Aorta (tissue), 5 donors: ENCODE measurements at regions not wholly inside any gene's neighbourhood (a gene's known extent, or its start where the extent isn't known, plus 50 kb on each side); places are given as distances from the start of the nearest gene placed in this dataset.

Experiments
- ATAC-seq: fragments of 200-7000 bp; cut with Tn5 transposase; one replicate; pipeline ENCODE4 v1.9.1; 2022; ENCODE audit warnings: moderate library complexity; ENCODE audit not compliant: low FRiP score
- DNase-seq, 2 donors: peaks; one replicate each; pipeline ENCODE4 v3.0.0-alpha.2; 2020
- H3K27ac ChIP-seq, 2 donors: one replicate each; pipeline ENCODE4 v1.5.1; 2013; ENCODE audit warnings: low read length in 2 of 2, mild to moderate bottlenecking in 2 of 2, moderate library complexity in 2 of 2, control low read depth in 1 of 2, inconsistent platforms in 1 of 2, low read depth in 1 of 2
- H3K27me3 ChIP-seq, 2 donors: one replicate each; pipeline ENCODE4 v1.6.1; 2013; ENCODE audit warnings: control low read depth in 1 of 2, low read length in 1 of 2, mild to moderate bottlenecking in 1 of 2, moderate library complexity in 1 of 2; ENCODE audit not compliant: insufficient read depth in 2 of 2, control insufficient read depth in 1 of 2
- H3K36me3 ChIP-seq, 2 donors: one replicate each; pipeline ENCODE4 v1.6.1; 2013; ENCODE audit warnings: control low read depth in 1 of 2, low read length in 1 of 2, mild to moderate bottlenecking in 1 of 2; ENCODE audit not compliant: insufficient read depth in 2 of 2, control insufficient read depth in 1 of 2
- H3K4me1 ChIP-seq, 2 donors: one replicate each; pipeline ENCODE4 v1.6.1; 2013; ENCODE audit warnings: low read length in 2 of 2, control low read depth in 1 of 2, mild to moderate bottlenecking in 1 of 2, moderate library complexity in 1 of 2; ENCODE audit not compliant: insufficient read depth in 2 of 2, control insufficient read depth in 1 of 2
- H3K4me3 ChIP-seq, 2 donors: one replicate each; pipeline ENCODE4 v1.5.1; 2013; ENCODE audit warnings: low read length in 2 of 2, control low read depth in 1 of 2, mild to moderate bottlenecking in 1 of 2
- H3K9me3 ChIP-seq: one replicate; pipeline ENCODE4 v1.6.1; 2013; ENCODE audit warnings: mild to moderate bottlenecking, low read length; ENCODE audit not compliant: control insufficient read depth
- WGBS, 2 donors: extraction: QIAGEN DNeasy Blood & Tissue Kit; methylation state at CpG; one replicate each; pipeline ENCODE4 v1.1.7; 2013; 5-methylcytosine and 5-hydroxymethylcytosine counted together
- intact Hi-C, 2 donors: fragments of 100-400 bp; cut with DNase I; formaldehyde crosslinking; loops; one replicate each; pipeline versions ENCODE4 v1.14.2 to v1.15.0; 2022
- donor health status: healthy with polysubstance abuse.
- donor health status: Bipolar disorder and iron deficiency.
- donor health status: DM: no; HTN: no; CAD: no.
- donor health status: DM: no; HTN: no; CAD: no.
- donor health status: DM: yes; HTN: yes; CAD: no.

GRCh38 chr9:28053096-28053777 lies 480.0 kb upstream of the C9orf72 start:
- no peaks in the 10 kb centered on the region for H3K27me3 ChIP-seq
- no peaks in the 10 kb centered on the region for H3K36me3 ChIP-seq
- no peaks in the 10 kb centered on the region for H3K9me3 ChIP-seq
- DNase-seq (no peak), ATAC-seq (no peak)
- WGBS, 2 donors: 53 to 56% methylated on average over 7 of the region's 7 CpGs
- intact Hi-C loops: no loop called here
- no peak overlapping the region for H3K27ac ChIP-seq
- no peak overlapping the region for H3K4me3 ChIP-seq
- no peaks in the 10 kb centered on the region for H3K4me1 ChIP-seq

- intact Hi-C loops: no loop called here
- H3K4me3 ChIP-seq: no peak overlapping the region
- H3K36me3 ChIP-seq: no peaks in the 10 kb centered on the region
- H3K4me1 ChIP-seq: no peaks in the 10 kb centered on the region
- ATAC-seq (no peak), DNase-seq (no peak)
- no peak overlapping the region for H3K27ac ChIP-seq
- 70 to 73% methylated on average over 10 of the region's 10 CpGs for WGBS, 2 donors
- H3K9me3 ChIP-seq: no peaks in the 10 kb centered on the region
- H3K27me3 ChIP-seq: no peaks in the 10 kb centered on the region
These were observed 482.7 kb upstream of the C9orf72 start for GRCh38 chr9:28056006-28056405.

GRCh38 chr9:28056466-28056865 lies 483.2 kb upstream of the C9orf72 start:
- H3K9me3 ChIP-seq: no peaks in the 10 kb centered on the region

GRCh38 chr9:28059192-28059591 lies 485.9 kb upstream of the C9orf72 start:
- DNase-seq (no peak), ATAC-seq (no peak)
- Histone ChIP-seq H3K4me1 (no peaks in the 10 kb centered on the region), H3K36me3 (no peaks in the 10 kb centered on the region), H3K27me3 (no peaks in the 10 kb centered on the region), H3K4me3 (no peak overlapping the region), H3K27ac (no peak overlapping the region), H3K9me3 (no peaks in the 10 kb centered on the region)
- 90 to 93% methylated on average over 8 of the region's 8 CpGs for WGBS, 2 donors
- intact Hi-C loops: no loop called here

More at GRCh38 chr9:28056466-28056865, 483.2 kb upstream of the C9orf72 start:
- 77 to 82% methylated on average over 1 of the region's 1 CpG for WGBS, 2 donors
- no peaks in the 10 kb centered on the region for H3K27me3 ChIP-seq
- DNase-seq: no peak
- no peak for ATAC-seq
- no peak overlapping the region for H3K4me3 ChIP-seq
- intact Hi-C loops: no loop called here
- H3K36me3 ChIP-seq: no peaks in the 10 kb centered on the region
- no peaks in the 10 kb centered on the region for H3K4me1 ChIP-seq
- no peak overlapping the region for H3K27ac ChIP-seq

- Histone ChIP-seq H3K27me3 (no peaks in the 10 kb centered on the region), H3K4me3 (no peak overlapping the region), H3K4me1 (no peaks in the 10 kb centered on the region), H3K27ac (no peak overlapping the region), H3K9me3 (no peaks in the 10 kb centered on the region), H3K36me3 (no peaks in the 10 kb centered on the region)
- WGBS, 2 donors: 49 to 59% methylated on average over 9 of the region's 9 CpGs
- DNase-seq (no peak), ATAC-seq (no peak)
- intact Hi-C loops: no loop called here
These were observed 491.0 kb upstream of the C9orf72 start for GRCh38 chr9:28064241-28064815.

GRCh38 chr9:28073270-28073669 lies 500.0 kb upstream of the C9orf72 start:
- Histone ChIP-seq H3K4me1 (no peaks in the 10 kb centered on the region), H3K27ac (no peak overlapping the region), H3K4me3 (no peak overlapping the region), H3K36me3 (no peaks in the 10 kb centered on the region), H3K9me3 (no peaks in the 10 kb centered on the region), H3K27me3 (no peaks in the 10 kb centered on the region)
- ATAC-seq: no peak
- 18 to 21% methylated on average over 1 of the region's 1 CpG for WGBS, 2 donors
- no peak for DNase-seq
- intact Hi-C loops: loop anchor here in 1 of 2 donors (10.0 kb wide), 1 partner anchor 348 kb away; no protein-coding TSS in a partner anchor

- 82 to 83% methylated on average over 3 of the region's 3 CpGs for WGBS, 2 donors
- intact Hi-C loops: loop anchor here in 1 of 2 donors (10.0 kb wide), 1 partner anchor 355 kb away; no protein-coding TSS in a partner anchor
- no peak overlapping the region for H3K4me3 ChIP-seq
- DNase-seq: no peak
- no peak overlapping the region for H3K27ac ChIP-seq
- no peaks in the 10 kb centered on the region for H3K27me3 ChIP-seq
- no peaks in the 10 kb centered on the region for H3K9me3 ChIP-seq
- H3K36me3 ChIP-seq: no peaks in the 10 kb centered on the region
- H3K4me1 ChIP-seq: no peaks in the 10 kb centered on the region
- ATAC-seq: no peak
These were observed 506.4 kb upstream of the C9orf72 start for GRCh38 chr9:28079677-28080076.

- Histone ChIP-seq H3K27ac (no peak overlapping the region), H3K27me3 (no peaks in the 10 kb centered on the region), H3K4me1 (no peaks in the 10 kb centered on the region), H3K4me3 (no peak overlapping the region), H3K36me3 (no peaks in the 10 kb centered on the region), H3K9me3 (no peaks in the 10 kb centered on the region)
- no peak for ATAC-seq
- WGBS, 2 donors: 69 to 72% methylated on average over 3 of the region's 3 CpGs
- DNase-seq: no peak
- intact Hi-C loops: no loop called here
These were observed 509.4 kb upstream of the C9orf72 start for GRCh38 chr9:28082671-28083070.

GRCh38 chr9:28086881-28087280 lies 513.6 kb upstream of the C9orf72 start:
- no peak for DNase-seq
- H3K36me3 ChIP-seq: no peaks in the 10 kb centered on the region
- H3K9me3 ChIP-seq: no peaks in the 10 kb centered on the region
- no peak overlapping the region for H3K27ac ChIP-seq
- intact Hi-C loops: no loop called here
- H3K4me3 ChIP-seq: no peak overlapping the region
- no peak for ATAC-seq
- H3K4me1 ChIP-seq: no peaks in the 10 kb centered on the region
- H3K27me3 ChIP-seq: no peaks in the 10 kb centered on the region
